Neural progenitor cell (in vitro differentiated cells): ENCODE measurements at regions not wholly inside any gene's neighbourhood (a gene's known extent, or its start where the extent isn't known, plus 50 kb on each side); places are given as distances from the start of the nearest gene placed in this dataset.

ENCODE experiments used
- DNase-seq: peaks from one replicate; pipeline ENCODE4 v3.0.0-alpha.2; 2016; ENCODE audit warnings: low spot score
- H2AFZ ChIP-seq: fragments of 200-600 bp; sonication (generic); replicated peaks from 2 replicates; pipeline ENCODE4 v1.6.1; 2016; ENCODE audit warnings: antibody characterized with exemption
- H3F3A ChIP-seq: fragments of 200-600 bp; sonication (generic); 2 replicates; pipeline ENCODE4 v1.6.1; 2016; ENCODE audit warnings: antibody characterized with exemption, low read depth
- H3K27ac ChIP-seq: fragments of 200-600 bp; sonication (generic); 2 replicates; pipeline ENCODE4 v1.5.1; 2016; ENCODE audit warnings: mild to moderate bottlenecking
- H3K27me3 ChIP-seq: fragments of 200-600 bp; sonication (generic); 2 replicates; pipeline ENCODE4 v1.6.1; 2016; ENCODE audit warnings: mild to moderate bottlenecking, moderate library complexity
- H3K36me3 ChIP-seq: fragments of 200-600 bp; sonication (generic); 2 replicates; pipeline ENCODE4 v1.5.1; 2016
- H3K4me1 ChIP-seq: fragments of 200-600 bp; sonication (generic); 2 replicates; pipeline ENCODE4 v1.6.1; 2016; ENCODE audit warnings: mixed run types
- H3K4me2 ChIP-seq: fragments of 200-600 bp; sonication (generic); 2 replicates; pipeline ENCODE4 v1.6.1; 2016
- H3K4me3 ChIP-seq: fragments of 200-600 bp; sonication (generic); 2 replicates; pipeline ENCODE4 v1.5.1; 2016
- H3K79me2 ChIP-seq: fragments of 200-600 bp; sonication (generic); 2 replicates; pipeline ENCODE4 v1.6.1; 2016; ENCODE audit warnings: low read depth
- H3K9ac ChIP-seq: fragments of 200-600 bp; sonication (generic); 2 replicates; pipeline ENCODE4 v1.6.1; 2016
- H3K9me3 ChIP-seq: fragments of 200-600 bp; sonication (generic); 2 replicates; pipeline ENCODE4 v1.5.1; 2016; ENCODE audit warnings: low read depth
- H4K20me1 ChIP-seq: fragments of 200-600 bp; sonication (generic); 2 replicates; pipeline ENCODE4 v1.6.1; 2016; ENCODE audit warnings: low read depth
- H3K27ac Mint-ChIP-seq: 3 replicates; pipeline ENCODE4 v1.8.0; 2021; ENCODE audit warnings: mixed read lengths
- H3K27me3 Mint-ChIP-seq: 2 replicates; pipeline ENCODE4 v1.8.0; 2022; ENCODE audit warnings: low read depth, mild to moderate bottlenecking, inconsistent platforms, moderate library complexity, mixed read lengths; ENCODE audit not compliant: insufficient read depth
- H3K36me3 Mint-ChIP-seq: 3 replicates; pipeline ENCODE4 v1.8.0; 2021; ENCODE audit warnings: mixed read lengths
- H3K4me1 Mint-ChIP-seq: 3 replicates; pipeline ENCODE4 v1.8.0; 2021; ENCODE audit warnings: mixed read lengths
- H3K4me3 Mint-ChIP-seq: 3 replicates; pipeline ENCODE4 v1.8.0; 2021; ENCODE audit warnings: mild to moderate bottlenecking, moderate library complexity, mixed read lengths
- H3K9me3 Mint-ChIP-seq: 3 replicates; pipeline ENCODE4 v1.8.0; 2020; ENCODE audit warnings: mixed read lengths
- EZH2 ChIP-seq: fragments of 200-600 bp; sonication (generic); IDR thresholded peaks from 2 replicates; pipeline ENCODE4 v1.6.1; 2017; ENCODE audit warnings: antibody characterized with exemption, mild to moderate bottlenecking, moderate library complexity
- EZH2phosphoT487 ChIP-seq: fragments of 200-600 bp; sonication (generic); IDR thresholded peaks from 2 replicates; pipeline ENCODE4 v1.6.1; 2017; ENCODE audit warnings: antibody characterized with exemption
- TF ChIP-seq, protein P1 (sequence below): fragments of 200-600 bp; sonication (generic); IDR thresholded peaks from 2 replicates; pipeline ENCODE4 v1.5.1; 2017; ENCODE audit warnings: antibody characterized with exemption, mild to moderate bottlenecking

DNA sequence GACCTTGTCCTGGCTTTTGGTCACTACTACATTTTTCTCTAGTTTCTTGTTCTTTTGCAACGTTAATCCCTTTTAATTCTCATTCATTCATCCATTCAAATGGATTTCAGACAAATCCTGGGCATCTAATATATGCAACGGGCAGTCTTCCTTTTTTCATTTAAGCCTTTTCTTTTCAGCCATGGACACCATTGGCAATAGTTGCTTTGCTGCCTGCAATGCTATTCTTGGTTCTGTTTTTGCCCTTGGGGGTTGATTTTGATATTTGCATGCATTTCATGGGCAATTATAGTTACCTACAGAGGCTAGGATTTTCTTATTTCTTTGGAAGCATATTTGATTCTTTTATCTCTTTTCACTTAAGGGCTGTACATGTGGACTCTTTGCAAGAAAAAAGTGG, 180.5 kb upstream of the ARX start:
- Histone ChIP-seq H3K27me3 (no peaks in the 10 kb centered on the region), H3K4me1 (no peaks in the 10 kb centered on the region), H3F3A (no peaks in the 10 kb centered on the region), H3K27ac (no peak overlapping the region), H4K20me1 (no peaks in the 10 kb centered on the region), H3K9ac (no peak overlapping the region), H3K36me3 (no peaks in the 10 kb centered on the region), H3K79me2 (no peaks in the 10 kb centered on the region), H3K4me3 (no peak overlapping the region), H3K4me2 (no peak overlapping the region), H3K9me3 (no peaks in the 10 kb centered on the region), H2AFZ (no peak overlapping the region)
- Mint-ChIP-seq H3K4me3 (no peak overlapping the region), H3K9me3 (peaks cover 2% of the 10 kb centered on the region), H3K36me3 (no peaks in the 10 kb centered on the region), H3K27ac (no peak overlapping the region), H3K4me1 (peaks cover 7% of the 10 kb centered on the region), H3K27me3 (peaks cover 4% of the 10 kb centered on the region)
- DNase-seq = no peak
- TF ChIP-seq EZH2phosphoT487 (no peak), EZH2 (no peak)
- TF ChIP-seq, protein P1, sequence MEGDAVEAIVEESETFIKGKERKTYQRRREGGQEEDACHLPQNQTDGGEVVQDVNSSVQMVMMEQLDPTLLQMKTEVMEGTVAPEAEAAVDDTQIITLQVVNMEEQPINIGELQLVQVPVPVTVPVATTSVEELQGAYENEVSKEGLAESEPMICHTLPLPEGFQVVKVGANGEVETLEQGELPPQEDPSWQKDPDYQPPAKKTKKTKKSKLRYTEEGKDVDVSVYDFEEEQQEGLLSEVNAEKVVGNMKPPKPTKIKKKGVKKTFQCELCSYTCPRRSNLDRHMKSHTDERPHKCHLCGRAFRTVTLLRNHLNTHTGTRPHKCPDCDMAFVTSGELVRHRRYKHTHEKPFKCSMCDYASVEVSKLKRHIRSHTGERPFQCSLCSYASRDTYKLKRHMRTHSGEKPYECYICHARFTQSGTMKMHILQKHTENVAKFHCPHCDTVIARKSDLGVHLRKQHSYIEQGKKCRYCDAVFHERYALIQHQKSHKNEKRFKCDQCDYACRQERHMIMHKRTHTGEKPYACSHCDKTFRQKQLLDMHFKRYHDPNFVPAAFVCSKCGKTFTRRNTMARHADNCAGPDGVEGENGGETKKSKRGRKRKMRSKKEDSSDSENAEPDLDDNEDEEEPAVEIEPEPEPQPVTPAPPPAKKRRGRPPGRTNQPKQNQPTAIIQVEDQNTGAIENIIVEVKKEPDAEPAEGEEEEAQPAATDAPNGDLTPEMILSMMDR = no peak

DNA sequence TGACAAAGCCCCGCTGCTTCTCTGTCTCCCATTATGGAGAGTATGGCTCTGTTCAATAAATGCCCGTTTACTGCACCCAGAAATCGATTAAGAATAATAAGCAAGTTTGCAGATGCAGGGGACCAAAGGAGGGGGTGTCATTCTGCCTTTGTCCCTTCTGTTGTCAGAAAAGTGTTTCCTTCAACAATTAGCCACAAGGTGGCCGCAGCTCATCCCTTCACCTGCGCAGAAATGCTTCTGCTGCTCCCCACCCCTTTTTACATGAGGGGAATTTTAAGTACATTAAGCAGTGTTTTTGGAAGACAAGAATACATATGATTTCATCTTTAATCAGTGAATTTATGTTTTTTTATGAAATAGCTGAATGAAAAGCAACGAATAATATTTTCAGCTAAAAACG, 175.6 kb upstream of the ARX start:
- H3K27me3 ChIP-seq = no peaks in the 10 kb centered on the region
- H3K4me2 ChIP-seq = no peak overlapping the region
- no peaks in the 10 kb centered on the region for H3K36me3 ChIP-seq
- H3K27ac ChIP-seq = no peak overlapping the region
- Mint-ChIP-seq H3K4me3 (no peak overlapping the region), H3K36me3 (no peaks in the 10 kb centered on the region), H3K4me1 (peaks cover 6% of the 10 kb centered on the region), H3K9me3 (peaks cover 2% of the 10 kb centered on the region), H3K27ac (no peak overlapping the region), H3K27me3 (peaks cover 4% of the 10 kb centered on the region)
- no peak overlapping the region for H2AFZ ChIP-seq
- TF ChIP-seq, protein P1 = peak; percentile 54
- TF ChIP-seq EZH2 = no peak
- H3K9ac ChIP-seq = no peak overlapping the region
- no peak overlapping the region for H3K4me3 ChIP-seq
- H3F3A ChIP-seq = no peaks in the 10 kb centered on the region
- H3K4me1 ChIP-seq = no peaks in the 10 kb centered on the region
- H3K79me2 ChIP-seq = no peaks in the 10 kb centered on the region
- no peak for DNase-seq
- H3K9me3 ChIP-seq = no peaks in the 10 kb centered on the region
- no peaks in the 10 kb centered on the region for H4K20me1 ChIP-seq

DNA sequence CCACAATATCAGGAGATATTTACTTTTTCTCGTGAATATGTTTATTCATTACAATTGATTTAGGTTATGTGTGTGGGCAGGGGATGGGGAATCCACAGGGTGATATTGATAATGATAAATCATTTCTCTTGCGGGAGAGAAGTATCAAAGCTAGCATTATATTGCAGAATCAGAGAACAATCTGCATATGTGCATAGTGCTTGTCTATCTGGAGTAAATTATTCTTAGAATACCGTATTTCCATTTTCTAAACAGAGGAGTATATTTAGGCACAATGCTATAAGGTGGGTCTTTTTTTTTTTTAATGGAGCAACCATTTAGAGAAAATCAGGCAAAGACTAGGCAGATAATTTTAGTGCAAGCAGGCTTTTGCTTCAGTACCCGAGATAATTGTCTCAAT, 166.0 kb upstream of the ARX start:
- no peak overlapping the region for H3K4me3 Mint-ChIP-seq
- Histone ChIP-seq H3K36me3 (no peaks in the 10 kb centered on the region), H3K79me2 (no peaks in the 10 kb centered on the region), H3K4me1 (no peaks in the 10 kb centered on the region), H3K27ac (no peak overlapping the region), H3F3A (no peaks in the 10 kb centered on the region), H3K9me3 (no peaks in the 10 kb centered on the region), H3K27me3 (no peaks in the 10 kb centered on the region), H4K20me1 (no peaks in the 10 kb centered on the region), H3K9ac (no peak overlapping the region), H2AFZ (no peak overlapping the region), H3K4me3 (no peak overlapping the region), H3K4me2 (no peak overlapping the region)
- no peak overlapping the region for H3K27ac Mint-ChIP-seq
- H3K4me1 Mint-ChIP-seq = no peaks in the 10 kb centered on the region
- DNase-seq = no peak
- H3K9me3 Mint-ChIP-seq = no peaks in the 10 kb centered on the region
- peaks cover 2% of the 10 kb centered on the region for H3K27me3 Mint-ChIP-seq
- H3K36me3 Mint-ChIP-seq = no peaks in the 10 kb centered on the region
- no peak for TF ChIP-seq EZH2
- no peak for TF ChIP-seq EZH2phosphoT487
- TF ChIP-seq, protein P1 = no peak

DNA sequence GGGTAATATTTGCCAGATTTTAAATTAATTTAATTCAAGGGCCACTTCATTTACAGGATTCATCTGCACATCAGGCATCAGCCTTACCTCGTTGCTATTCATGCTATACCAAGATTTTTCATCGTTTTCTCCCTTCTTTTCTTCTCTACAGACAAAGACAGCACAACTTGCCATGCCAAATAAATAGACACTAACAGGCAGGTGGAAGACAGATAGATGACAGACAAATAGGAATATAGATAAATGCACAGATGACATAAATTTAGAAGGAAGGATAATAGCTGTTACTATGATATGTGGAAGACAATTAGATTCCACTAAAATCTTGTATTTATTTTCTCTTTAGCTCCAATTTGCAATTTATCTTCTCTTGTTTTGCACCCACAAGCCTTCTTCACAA, 164.5 kb upstream of the ARX start:
- H4K20me1 ChIP-seq = no peaks in the 10 kb centered on the region
- Mint-ChIP-seq H3K4me1 (no peaks in the 10 kb centered on the region), H3K4me3 (no peak overlapping the region), H3K27me3 (peaks cover 2% of the 10 kb centered on the region), H3K36me3 (no peaks in the 10 kb centered on the region), H3K27ac (no peak overlapping the region), H3K9me3 (no peaks in the 10 kb centered on the region)
- H3K9ac ChIP-seq = no peak overlapping the region
- H3F3A ChIP-seq = no peaks in the 10 kb centered on the region
- H2AFZ ChIP-seq = no peak overlapping the region
- no peak overlapping the region for H3K4me3 ChIP-seq
- no peaks in the 10 kb centered on the region for H3K27me3 ChIP-seq
- TF ChIP-seq EZH2 = no peak
- H3K4me2 ChIP-seq = no peak overlapping the region
- no peaks in the 10 kb centered on the region for H3K9me3 ChIP-seq
- H3K36me3 ChIP-seq = no peaks in the 10 kb centered on the region
- no peaks in the 10 kb centered on the region for H3K79me2 ChIP-seq
- H3K4me1 ChIP-seq = no peaks in the 10 kb centered on the region
- no peak overlapping the region for H3K27ac ChIP-seq
- no peak for DNase-seq
